Peyer's patch (tissue), 4 donors: ENCODE measurements at regions not wholly inside any gene's neighbourhood (a gene's known extent, or its start where the extent isn't known, plus 50 kb on each side); places are given as distances from the start of the nearest gene placed in this dataset.

ENCODE experiments used
- DNase-seq, 3 donors: peaks; one replicate each; pipeline ENCODE4 v3.0.0-alpha.2; 2017 to 2019
- H3K27ac ChIP-seq, 4 donors: fragments of 200-600 bp; sonication (generic); one replicate each; pipeline ENCODE4 v1.5.1; 2016 to 2019
- H3K27me3 ChIP-seq, 2 donors: fragments of 200-600 bp; sonication (generic); one replicate each; pipeline ENCODE4 v1.5.1; 2019
- H3K36me3 ChIP-seq, 3 donors: fragments of 200-600 bp; sonication (generic); one replicate each; pipeline ENCODE4 v1.5.1; 2016 to 2019
- H3K4me1 ChIP-seq, 4 donors: fragments of 200-600 bp; sonication (generic); one replicate each; pipeline ENCODE4 v1.5.1; 2016 to 2019
- H3K4me3 ChIP-seq, 4 donors: fragments of 200-600 bp; sonication (generic); 1 replicate in 3 of 4; 2 replicates in 1 of 4; pipeline ENCODE4 v1.5.1; 2016 to 2019; ENCODE audit warnings: mild to moderate bottlenecking in 1 of 4
- H3K9me3 ChIP-seq, 4 donors: fragments of 200-600 bp; sonication (generic); one replicate each; pipeline ENCODE4 v1.5.1; 2016 to 2019; ENCODE audit warnings: mild to moderate bottlenecking in 1 of 4
- CTCF ChIP-seq, 6 experiments: fragments of 450-650 bp in 4 of 6; fragments of 200-600 bp in 2 of 6; sonication (generic) in 1 of 6; IDR thresholded peaks; one replicate each; pipeline ENCODE4 v1.5.1; 2017 to 2019; ENCODE audit warnings: antibody characterized with exemption in 6 of 6, mild to moderate bottlenecking in 3 of 6, moderate library complexity in 1 of 6
- POLR2A ChIP-seq, 2 donors: fragments of 450-650 bp; IDR thresholded peaks; one replicate each; pipeline ENCODE4 v1.5.1; 2017; ENCODE audit warnings: antibody characterized with exemption in 2 of 2, mild to moderate bottlenecking in 2 of 2, moderate library complexity in 2 of 2

GRCh38 chr6:18601516-18602020 lies 214.4 kb downstream of the RNF144B start:
- no peaks in the 10 kb centered on the region for H3K27me3 ChIP-seq
- no peak for DNase-seq
- H3K4me3 ChIP-seq, result no peak overlapping the region
- H3K9me3 ChIP-seq, result no peaks in the 10 kb centered on the region
- no peak for TF ChIP-seq CTCF (IDR thresholded peaks at IDR 0.05)
- TF ChIP-seq POLR2A (IDR thresholded peaks at IDR 0.05), result no peak
- no peaks in the 10 kb centered on the region for H3K4me1 ChIP-seq
- H3K36me3 ChIP-seq, result no peaks in the 10 kb centered on the region
- no peak overlapping the region for H3K27ac ChIP-seq

GRCh38 chr6:18602931-18603330 lies 215.8 kb downstream of the RNF144B start:
- H3K27ac ChIP-seq, result no peak overlapping the region
- no peaks in the 10 kb centered on the region for H3K4me1 ChIP-seq
- H3K27me3 ChIP-seq, result no peaks in the 10 kb centered on the region
- TF ChIP-seq CTCF (IDR thresholded peaks at IDR 0.05), result no peak
- TF ChIP-seq POLR2A (IDR thresholded peaks at IDR 0.05), result no peak
- H3K4me3 ChIP-seq, result no peak overlapping the region
- H3K36me3 ChIP-seq, result no peaks in the 10 kb centered on the region
- no peaks in the 10 kb centered on the region for H3K9me3 ChIP-seq
- DNase-seq, result no peak

- no peaks in the 10 kb centered on the region for H3K9me3 ChIP-seq
- no peaks in the 10 kb centered on the region for H3K4me1 ChIP-seq
- TF ChIP-seq POLR2A (IDR thresholded peaks at IDR 0.05) (no peak), CTCF (IDR thresholded peaks at IDR 0.05) (no peak)
- H3K27ac ChIP-seq, result no peak overlapping the region
- no peaks in the 10 kb centered on the region for H3K36me3 ChIP-seq
- H3K27me3 ChIP-seq, result no peaks in the 10 kb centered on the region
- DNase-seq, result no peak
- no peak overlapping the region for H3K4me3 ChIP-seq
Measured at GRCh38 chr6:18603361-18603760, 216.2 kb downstream of the RNF144B start.

GRCh38 chr6:18605841-18606240 lies 218.7 kb downstream of the RNF144B start:
- H3K4me3 ChIP-seq, result no peak overlapping the region
- H3K9me3 ChIP-seq, result no peaks in the 10 kb centered on the region
- no peak for TF ChIP-seq CTCF (IDR thresholded peaks at IDR 0.05)
- no peak for TF ChIP-seq POLR2A (IDR thresholded peaks at IDR 0.05)
- DNase-seq, result no peak
- no peak overlapping the region for H3K27ac ChIP-seq
- no peaks in the 10 kb centered on the region for H3K4me1 ChIP-seq
- H3K36me3 ChIP-seq, result no peaks in the 10 kb centered on the region
- no peaks in the 10 kb centered on the region for H3K27me3 ChIP-seq

- DNase-seq, result no peak
- TF ChIP-seq CTCF (IDR thresholded peaks at IDR 0.05), result no peak
- no peak for TF ChIP-seq POLR2A (IDR thresholded peaks at IDR 0.05)
- Histone ChIP-seq H3K27me3 (no peaks in the 10 kb centered on the region), H3K4me1 (no peaks in the 10 kb centered on the region), H3K27ac (no peak overlapping the region), H3K36me3 (no peaks in the 10 kb centered on the region), H3K9me3 (no peaks in the 10 kb centered on the region), H3K4me3 (no peak overlapping the region)
Measured at GRCh38 chr6:18609715-18610114, 222.6 kb downstream of the RNF144B start.

GRCh38 chr6:18613319-18613925 lies 226.3 kb downstream of the RNF144B start:
- Histone ChIP-seq H3K4me3 (no peak overlapping the region), H3K9me3 (peaks cover 0 to 7% (median 0%) of the 10 kb centered on the region in 4 donors), H3K4me1 (no peaks in the 10 kb centered on the region), H3K27me3 (no peaks in the 10 kb centered on the region), H3K36me3 (no peaks in the 10 kb centered on the region), H3K27ac (no peak overlapping the region)
- no peak for DNase-seq
- TF ChIP-seq POLR2A (IDR thresholded peaks at IDR 0.05) (no peak), CTCF (IDR thresholded peaks at IDR 0.05) (no peak)
